Activated CD4-positive, alpha-beta T cell treated with anti-CD3 and anti-CD28 coated beads, Interleukin-2, amount 50 U/mL, for 24 hours (primary cell): ENCODE measurements at regions not wholly inside any gene's neighbourhood (a gene's known extent, or its start where the extent isn't known, plus 50 kb on each side); places are given as distances from the start of the nearest gene placed in this dataset.
"Not testable (repeated sequence)": the region's sequence is repeated elsewhere in the genome, so short reads cannot be mapped to it uniquely, and the experiment has no call there.

Source experiments
- DNase-seq, 2 donors: peaks; one replicate each; pipeline ENCODE4 v3.0.0-alpha.2; 2020; ENCODE audit warnings: low read depth in 1 of 2, low spot score in 1 of 2

- DNase-seq, result no peak
These were observed 565.1 kb upstream of the NDST4 start for GRCh38 chr4:115678425-115678941.

DNA sequence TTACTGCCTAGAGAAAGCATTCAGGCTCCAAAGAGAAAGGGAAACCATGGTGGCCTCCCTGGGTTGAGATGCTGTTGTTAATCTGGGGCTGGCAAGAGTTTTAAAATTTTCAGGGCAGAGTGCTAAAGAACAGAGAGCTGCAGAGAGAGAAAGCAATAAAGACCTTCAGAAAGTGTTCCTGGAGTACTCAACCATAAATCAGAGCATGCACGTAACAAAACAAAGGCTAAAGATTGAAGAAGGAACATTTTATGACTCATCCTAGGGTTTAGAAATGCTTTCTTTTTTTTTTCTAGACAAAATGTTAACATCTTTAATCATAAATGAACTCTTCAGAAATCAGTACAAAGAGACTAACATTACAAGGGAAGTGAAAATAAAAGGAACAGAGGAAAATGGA, 562.3 kb upstream of the NDST4 start:
- no peak for DNase-seq

DNA sequence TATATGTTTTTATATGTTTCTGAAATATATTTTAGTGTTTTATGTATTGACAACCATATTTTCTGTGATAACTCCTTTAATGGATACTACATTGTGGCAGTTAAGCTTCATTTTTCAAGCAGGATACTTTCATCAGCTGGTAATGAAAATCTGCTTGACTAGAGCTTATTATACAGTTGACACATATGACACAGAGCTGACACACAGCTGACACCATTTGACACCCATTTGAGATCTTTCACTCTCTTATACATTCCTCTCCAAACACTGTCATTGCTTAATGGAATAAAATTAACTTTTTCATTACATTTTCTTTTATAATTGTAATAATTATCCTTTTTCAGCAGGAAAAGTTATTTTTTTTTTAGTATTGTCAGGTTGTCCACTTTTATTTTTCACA, 561.1 kb upstream of the NDST4 start:
- DNase-seq, result no peak

DNA sequence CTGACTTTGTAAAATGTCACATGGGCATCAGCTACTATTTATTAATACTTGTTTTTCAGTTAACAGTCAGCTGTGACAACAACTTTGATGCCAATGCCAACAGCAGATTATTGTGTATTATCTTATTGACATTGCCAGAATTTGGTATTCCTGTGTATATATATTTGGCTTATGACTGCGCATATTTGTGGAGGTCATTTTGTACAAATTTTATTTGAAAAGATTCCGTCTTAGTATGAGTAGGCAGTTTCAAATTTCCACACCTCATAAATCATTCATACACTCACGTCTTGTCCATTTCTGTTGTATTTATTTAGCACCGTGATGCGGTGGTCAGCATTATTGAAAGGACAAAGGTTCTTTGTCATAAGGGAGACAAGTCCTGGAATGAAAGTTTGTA, 558.2 kb upstream of the NDST4 start:
- no peak for DNase-seq

DNA sequence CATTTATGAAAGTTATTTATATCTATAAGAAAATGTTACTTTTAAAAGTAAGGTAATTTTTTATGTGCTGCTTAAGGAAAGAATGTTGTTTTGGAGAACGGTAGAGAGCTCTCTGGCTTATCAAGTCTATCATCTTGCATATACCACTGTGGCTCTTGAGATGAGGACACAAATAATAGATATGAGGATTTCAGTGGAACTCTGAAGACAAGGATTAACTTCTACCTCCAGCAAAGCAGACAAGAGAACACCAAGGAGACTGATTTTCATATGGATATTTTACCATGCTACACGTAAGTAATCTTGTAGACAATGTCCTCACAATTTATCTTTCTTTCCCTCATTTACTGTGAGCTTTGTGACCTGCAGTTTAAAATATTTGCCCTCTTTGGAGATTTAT, 557.5 kb upstream of the NDST4 start:
- no peak for DNase-seq

GRCh38 chr4:115668396-115668795, 555.0 kb upstream of the NDST4 start:
- DNase-seq, result no peak

- no peak for DNase-seq
These were observed 550.9 kb upstream of the NDST4 start for GRCh38 chr4:115664285-115664684.

DNA sequence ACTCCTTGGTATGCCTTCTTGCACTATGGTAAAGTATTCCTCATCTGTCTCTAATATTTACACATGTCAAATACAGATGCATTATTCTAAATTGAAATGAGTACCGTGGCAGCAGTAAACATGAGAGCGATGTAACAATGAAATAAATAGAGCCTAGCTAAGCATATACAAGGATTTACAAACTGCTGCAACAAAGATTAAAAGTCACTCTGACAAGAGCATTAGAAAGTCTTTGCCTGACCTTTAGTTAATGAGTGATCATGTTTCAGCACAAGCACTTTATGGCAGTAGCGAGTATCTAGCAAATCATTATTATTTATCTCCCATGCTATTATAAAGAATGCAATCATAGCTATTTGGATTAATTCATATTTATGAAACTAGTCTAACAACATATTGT, 547.0 kb upstream of the NDST4 start:
- DNase-seq, result no peak

DNA sequence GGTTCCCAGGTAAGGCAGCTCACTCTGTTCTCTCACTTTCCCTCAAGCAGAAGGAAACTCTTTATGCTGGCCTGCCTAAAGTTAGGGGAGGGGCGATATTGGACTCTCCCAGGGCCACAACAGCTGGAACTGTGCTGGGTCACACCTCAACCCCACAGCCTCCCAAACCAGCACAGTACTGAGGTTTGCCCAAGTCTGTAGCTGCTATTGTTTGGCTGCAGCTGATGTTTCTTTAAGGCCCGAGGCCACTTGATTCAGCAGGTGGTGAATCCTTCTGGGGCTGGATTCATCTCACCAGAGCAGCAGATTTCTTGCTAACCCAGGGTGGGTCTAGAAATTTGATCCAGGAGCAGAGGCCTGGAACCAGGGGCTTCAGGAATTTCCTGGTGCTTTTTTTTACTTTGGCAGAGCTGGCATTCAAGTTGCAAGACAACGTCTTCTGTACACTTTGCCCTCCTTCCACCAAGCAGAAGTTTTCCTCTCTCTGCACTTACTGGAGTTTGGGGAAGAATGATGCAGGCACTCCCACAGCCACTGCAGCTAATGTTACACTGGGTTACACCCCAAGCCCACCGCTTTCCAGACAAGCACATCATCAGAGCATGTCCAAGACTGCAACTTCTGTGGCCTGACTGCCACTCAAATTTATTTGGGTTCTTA, 544.7 kb upstream of the NDST4 start:
- no peak for DNase-seq

GRCh38 chr4:115655626-115656025, 542.2 kb upstream of the NDST4 start:
- DNase-seq, result no peak

DNA sequence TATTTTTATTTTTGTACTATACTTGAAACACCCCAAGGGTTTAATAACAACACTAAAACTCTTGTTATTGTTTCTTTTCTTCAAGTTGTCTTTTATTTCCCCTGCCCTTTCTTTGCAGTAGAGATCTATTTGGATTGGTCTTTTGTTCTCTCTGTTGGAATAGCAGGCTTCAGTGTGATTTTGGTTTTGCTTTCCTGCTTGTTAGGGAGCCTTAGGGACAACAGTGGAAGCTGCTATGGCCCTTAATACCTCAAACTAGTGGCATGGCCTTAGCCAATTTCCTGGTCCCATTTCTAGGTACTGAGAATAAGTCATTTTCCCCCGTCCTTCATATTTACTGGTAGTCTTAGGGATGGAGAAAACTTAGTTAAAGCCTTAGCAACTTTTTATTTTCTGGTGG, 535.4 kb upstream of the NDST4 start:
- DNase-seq, result no peak

- DNase-seq, result no peak
These were observed 515.9 kb upstream of the NDST4 start for GRCh38 chr4:115629270-115629669.

DNA sequence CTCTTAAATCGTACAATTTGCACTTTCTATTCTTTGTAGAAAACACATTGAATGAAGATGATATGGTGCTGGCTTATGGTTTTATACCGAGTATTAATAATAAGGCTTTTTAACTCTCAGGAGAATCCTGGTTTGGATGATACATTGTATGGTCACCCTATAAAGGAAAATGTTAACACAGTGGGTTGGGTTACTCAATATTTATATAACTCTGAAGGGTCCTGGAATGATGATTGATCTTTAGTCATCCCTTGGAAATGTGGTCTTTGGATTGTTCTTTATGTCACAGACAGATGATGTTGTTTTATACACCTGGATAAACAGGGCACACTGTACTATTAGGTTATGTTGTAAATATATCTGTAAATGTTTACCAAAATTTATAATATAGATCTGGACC, 496.2 kb upstream of the NDST4 start:
- DNase-seq, result no peak

DNA sequence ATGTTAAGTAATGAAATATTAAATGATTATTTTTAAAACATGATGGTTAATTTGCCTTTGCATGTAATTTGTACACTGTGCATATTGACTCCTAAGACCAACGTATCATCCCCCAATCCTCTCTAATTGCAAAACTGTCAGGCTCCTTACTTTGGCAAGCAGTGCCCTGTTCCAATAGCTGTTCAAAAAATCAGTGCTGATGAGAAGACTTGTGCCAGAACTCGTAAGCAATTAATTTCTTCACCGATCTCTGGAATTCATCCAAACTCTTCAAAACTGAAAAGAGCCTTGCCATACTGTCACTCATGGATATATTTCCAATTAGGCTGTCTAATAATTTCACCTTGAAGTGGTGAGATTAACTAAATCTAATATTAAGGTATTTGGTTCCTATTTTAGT, 493.9 kb upstream of the NDST4 start:
- no peak for DNase-seq

- no peak for DNase-seq
These were observed 483.0 kb upstream of the NDST4 start for GRCh38 chr4:115596265-115597001.

DNA sequence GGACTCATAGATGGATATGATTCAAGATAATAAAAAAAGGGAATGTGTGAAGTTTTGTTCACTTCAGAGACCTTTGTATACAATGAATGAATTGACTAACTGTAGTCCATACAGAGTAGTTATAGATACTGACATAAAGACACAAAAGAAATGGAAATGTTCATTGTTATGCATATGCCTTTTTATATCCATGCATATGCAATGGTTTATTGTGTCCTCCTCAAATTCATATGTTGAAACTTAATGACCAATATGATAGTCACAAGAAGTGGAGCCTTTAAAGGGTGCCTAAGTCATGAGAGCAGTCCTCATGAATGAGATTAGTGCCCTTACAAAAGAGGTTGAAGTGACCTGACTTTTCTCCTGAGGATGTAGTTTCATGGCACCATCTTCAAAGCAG, 467.5 kb upstream of the NDST4 start:
- DNase-seq, result no peak

DNA sequence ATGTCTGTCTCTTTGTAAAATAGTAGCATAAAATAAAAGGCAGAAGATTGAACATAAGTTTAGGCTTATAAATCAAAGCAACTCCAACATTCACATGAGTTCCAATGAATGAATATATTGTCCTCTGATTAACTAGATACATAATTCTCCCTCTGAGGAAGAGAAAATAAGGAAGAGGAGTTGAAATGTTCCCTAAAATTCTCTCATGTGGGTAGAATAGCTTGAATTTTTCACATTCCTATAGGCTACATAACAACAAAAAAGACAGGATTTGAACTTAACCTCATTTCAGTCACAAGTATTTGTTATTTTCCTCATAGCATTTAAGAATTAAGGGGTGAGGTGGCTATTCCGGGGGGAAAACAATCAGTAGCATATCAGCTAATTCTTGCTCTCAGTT, 462.4 kb upstream of the NDST4 start:
- DNase-seq, result no peak

DNA sequence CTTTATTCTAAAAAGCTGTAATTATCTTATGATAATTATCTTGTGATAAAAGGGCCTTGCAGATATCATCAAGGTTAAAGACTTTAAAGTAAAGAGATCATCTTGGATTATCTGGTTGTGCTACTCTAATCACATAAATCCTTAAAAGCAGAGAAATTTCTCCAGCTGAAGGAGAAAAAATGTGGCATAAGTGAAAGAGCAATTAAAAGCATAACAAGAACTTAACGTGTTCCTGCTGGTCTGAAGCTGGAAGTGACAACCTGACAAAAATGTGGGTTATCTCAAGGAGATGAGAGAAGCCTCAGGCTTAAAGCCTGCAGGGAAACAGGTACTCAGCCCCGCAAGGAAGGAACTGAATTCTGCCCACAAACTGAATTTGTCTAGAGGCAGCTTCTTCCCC, 449.1 kb upstream of the NDST4 start:
- DNase-seq, result no peak

- DNase-seq, result no peak
These were observed 434.7 kb upstream of the NDST4 start for GRCh38 chr4:115548123-115548522.

DNA sequence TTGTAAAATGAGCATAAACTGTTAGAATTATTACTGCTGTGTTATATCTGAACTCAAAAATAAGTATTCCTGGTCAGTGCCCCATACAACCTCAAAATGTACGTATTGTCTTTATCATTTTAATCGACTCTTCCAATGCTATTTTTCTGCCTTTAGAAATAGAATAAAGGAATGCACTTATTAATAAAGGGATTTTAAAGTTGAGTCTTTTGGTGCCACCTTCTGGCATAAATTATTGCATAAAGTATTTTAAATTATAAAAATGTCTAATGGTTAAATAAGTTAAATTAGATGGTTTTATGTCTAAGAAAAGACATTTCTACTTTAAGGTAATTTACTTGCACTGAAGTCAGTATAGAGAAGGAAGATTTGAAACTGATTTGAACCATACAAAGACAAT, 424.0 kb upstream of the NDST4 start:
- no peak for DNase-seq

- no peak for DNase-seq
These were observed 415.7 kb upstream of the NDST4 start for GRCh38 chr4:115529126-115529525.

DNA sequence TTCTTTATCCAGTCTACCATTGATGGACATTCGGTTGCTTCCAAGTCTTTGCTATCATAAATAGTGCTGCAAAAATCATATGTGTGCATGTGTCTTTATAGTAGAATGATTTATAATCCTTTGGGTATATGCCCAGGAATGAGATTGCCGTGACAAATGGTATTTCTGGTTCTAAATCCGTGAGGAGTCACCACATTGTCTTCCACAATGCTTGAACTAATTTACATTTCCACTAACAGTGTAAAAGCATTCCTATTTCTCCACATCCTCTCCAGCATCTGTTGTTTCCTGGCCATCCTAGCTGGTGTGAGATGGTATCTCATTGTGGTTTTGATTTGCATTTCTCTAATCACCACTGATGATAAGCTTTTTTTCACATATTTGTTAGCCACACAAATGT, 406.1 kb upstream of the NDST4 start:
- not testable (repeated sequence) for DNase-seq

- no peak for DNase-seq
These were observed 402.4 kb upstream of the NDST4 start for GRCh38 chr4:115515772-115516171.
